ENCODE measurements at regions not wholly inside any gene's neighbourhood (a gene's known extent, or its start where the extent isn't known, plus 50 kb on each side); places are given as distances from the start of the nearest gene placed in this dataset.
A peak's percentile ranks its signal among the peaks of the same experiment; 100 is the strongest.

DNA sequence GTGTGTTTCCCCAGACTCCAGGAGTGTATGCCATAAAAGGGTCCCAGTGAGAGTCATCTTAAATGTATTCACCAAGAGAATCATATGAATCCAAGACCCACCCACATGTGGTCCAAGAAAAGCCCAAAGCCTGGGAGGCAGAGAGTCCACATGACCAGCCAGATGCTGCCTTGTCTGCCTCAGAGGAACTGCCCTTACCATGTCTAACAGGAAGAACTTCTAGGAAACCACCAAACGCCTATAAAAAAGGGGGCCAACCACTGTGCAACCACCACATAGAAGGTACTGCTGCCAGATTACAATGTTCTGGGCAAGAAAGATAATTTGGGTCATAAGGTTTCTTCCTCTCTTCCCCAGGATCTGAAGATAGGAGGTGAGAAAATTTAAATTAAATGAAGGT lies 129.8 kb upstream of the SLC24A2 start:
- H3K4me1 ChIP-seq (ENCODE audit: control insufficient read depth, insufficient read depth, low read length), result no peaks in the 10 kb centered on the region
- POLR2A ChIA-PET, result no interaction called here
- no peak overlapping the region for H3K4me3 ChIP-seq (ENCODE audit: low read depth, low read length)
- H3K27ac ChIP-seq (ENCODE audit: extremely low read depth, low read depth, low read length), result no peak overlapping the region
- H3K9me3 ChIP-seq (ENCODE audit: control insufficient read depth, insufficient read depth, low read depth, low read length), result no peaks in the 10 kb centered on the region
- TF ChIP-seq, protein P1, sequence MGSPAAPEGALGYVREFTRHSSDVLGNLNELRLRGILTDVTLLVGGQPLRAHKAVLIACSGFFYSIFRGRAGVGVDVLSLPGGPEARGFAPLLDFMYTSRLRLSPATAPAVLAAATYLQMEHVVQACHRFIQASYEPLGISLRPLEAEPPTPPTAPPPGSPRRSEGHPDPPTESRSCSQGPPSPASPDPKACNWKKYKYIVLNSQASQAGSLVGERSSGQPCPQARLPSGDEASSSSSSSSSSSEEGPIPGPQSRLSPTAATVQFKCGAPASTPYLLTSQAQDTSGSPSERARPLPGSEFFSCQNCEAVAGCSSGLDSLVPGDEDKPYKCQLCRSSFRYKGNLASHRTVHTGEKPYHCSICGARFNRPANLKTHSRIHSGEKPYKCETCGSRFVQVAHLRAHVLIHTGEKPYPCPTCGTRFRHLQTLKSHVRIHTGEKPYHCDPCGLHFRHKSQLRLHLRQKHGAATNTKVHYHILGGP (tag by site-specific recombination; IDR thresholded peaks at IDR 0.05), result peak; percentile 34; the same call in 1 of the 2 replicates
- TF ChIP-seq, protein P2, sequence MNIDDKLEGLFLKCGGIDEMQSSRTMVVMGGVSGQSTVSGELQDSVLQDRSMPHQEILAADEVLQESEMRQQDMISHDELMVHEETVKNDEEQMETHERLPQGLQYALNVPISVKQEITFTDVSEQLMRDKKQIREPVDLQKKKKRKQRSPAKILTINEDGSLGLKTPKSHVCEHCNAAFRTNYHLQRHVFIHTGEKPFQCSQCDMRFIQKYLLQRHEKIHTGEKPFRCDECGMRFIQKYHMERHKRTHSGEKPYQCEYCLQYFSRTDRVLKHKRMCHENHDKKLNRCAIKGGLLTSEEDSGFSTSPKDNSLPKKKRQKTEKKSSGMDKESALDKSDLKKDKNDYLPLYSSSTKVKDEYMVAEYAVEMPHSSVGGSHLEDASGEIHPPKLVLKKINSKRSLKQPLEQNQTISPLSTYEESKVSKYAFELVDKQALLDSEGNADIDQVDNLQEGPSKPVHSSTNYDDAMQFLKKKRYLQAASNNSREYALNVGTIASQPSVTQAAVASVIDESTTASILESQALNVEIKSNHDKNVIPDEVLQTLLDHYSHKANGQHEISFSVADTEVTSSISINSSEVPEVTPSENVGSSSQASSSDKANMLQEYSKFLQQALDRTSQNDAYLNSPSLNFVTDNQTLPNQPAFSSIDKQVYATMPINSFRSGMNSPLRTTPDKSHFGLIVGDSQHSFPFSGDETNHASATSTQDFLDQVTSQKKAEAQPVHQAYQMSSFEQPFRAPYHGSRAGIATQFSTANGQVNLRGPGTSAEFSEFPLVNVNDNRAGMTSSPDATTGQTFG (tag by site-specific recombination; IDR thresholded peaks at IDR 0.05; ENCODE audit: borderline replicate concordance), result no peak
- no peaks in the 10 kb centered on the region for H3K36me3 ChIP-seq (ENCODE audit: control insufficient read depth in 2 of 2, insufficient read depth in 1 of 2, low read length in 2 of 2)
- CTCF ChIA-PET, result interaction anchor here (0.7 to 0.8 kb wide), 4 partner anchors 401 to 693 kb away, joined by 3 to 6 read pairs (median 6); no protein-coding TSS in a partner anchor

GRCh38 chr9:19914044-19914443 lies 125.2 kb upstream of the SLC24A2 start:
- ChIA-PET CTCF (interaction anchor here (0.6 to 1.0 kb wide), 3 partner anchors 8 to 449 kb away, joined by 3 read pairs; no protein-coding TSS in a partner anchor), POLR2A (no interaction called here)
- TF ChIP-seq SCRT2 (tag by site-specific recombination; IDR thresholded peaks at IDR 0.05) (peak; percentile 70), SCRT1 (tag by site-specific recombination; IDR thresholded peaks at IDR 0.05; ENCODE audit: borderline replicate concordance) (0 out of 2 replicates have a peak, but pooled peaks have one; percentile 19), ZNF302 (tag by site-specific recombination; IDR thresholded peaks at IDR 0.05; ENCODE audit: low read depth) (no peak)

DNA sequence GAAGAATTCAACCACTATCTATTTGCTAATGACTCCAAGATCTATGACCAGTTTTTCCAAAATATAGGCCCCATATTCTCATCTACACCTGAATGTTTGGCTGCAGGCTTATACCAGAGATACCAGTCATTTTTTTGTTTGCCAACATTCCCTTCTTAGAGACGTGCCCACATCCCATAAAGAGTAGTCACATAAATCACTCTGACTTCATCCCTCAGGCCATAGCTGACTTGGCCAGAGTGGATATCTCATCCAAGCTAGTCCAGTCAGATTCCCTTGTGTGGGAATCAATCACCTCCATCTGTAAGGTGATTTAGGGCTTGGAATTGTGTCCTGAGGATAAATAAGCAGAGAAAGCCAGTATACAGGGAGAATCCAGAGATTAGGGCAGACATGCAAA lies 124.3 kb upstream of the SLC24A2 start:
- Histone ChIP-seq H3K4me1 (ENCODE audit: control insufficient read depth, insufficient read depth, low read length) (no peaks in the 10 kb centered on the region), H3K4me3 (ENCODE audit: low read depth, low read length) (no peak overlapping the region), H3K27ac (ENCODE audit: extremely low read depth, low read depth, low read length) (no peak overlapping the region), H3K36me3 (ENCODE audit: control insufficient read depth in 2 of 2, insufficient read depth in 1 of 2, low read length in 2 of 2) (no peaks in the 10 kb centered on the region), H3K9me3 (ENCODE audit: control insufficient read depth, insufficient read depth, low read depth, low read length) (no peaks in the 10 kb centered on the region)
- POLR2A ChIA-PET, result no interaction called here
- TF ChIP-seq MEIS1 (CRISPR knock-in tag; IDR thresholded peaks at IDR 0.05; ENCODE audit: borderline replicate concordance), result peak; percentile 73; the same call in 1 of the 2 replicates
- no peak for TF ChIP-seq ZNF324 (tag by site-specific recombination; IDR thresholded peaks at IDR 0.05)
- CTCF ChIA-PET, result interaction anchor here (0.6 to 1.0 kb wide), 2 partner anchors 9 to 448 kb away, joined by 3 read pairs; no protein-coding TSS in a partner anchor

More at GRCh38 chr9:19914044-19914443, 125.2 kb upstream of the SLC24A2 start:
- no peak overlapping the region for H3K4me3 ChIP-seq (ENCODE audit: low read depth, low read length)
- no peaks in the 10 kb centered on the region for H3K36me3 ChIP-seq (ENCODE audit: control insufficient read depth in 2 of 2, insufficient read depth in 1 of 2, low read length in 2 of 2)
- no peaks in the 10 kb centered on the region for H3K4me1 ChIP-seq (ENCODE audit: control insufficient read depth, insufficient read depth, low read length)
- H3K9me3 ChIP-seq (ENCODE audit: control insufficient read depth, insufficient read depth, low read depth, low read length), result no peaks in the 10 kb centered on the region
- H3K27ac ChIP-seq (ENCODE audit: extremely low read depth, low read depth, low read length), result no peak overlapping the region

DNA sequence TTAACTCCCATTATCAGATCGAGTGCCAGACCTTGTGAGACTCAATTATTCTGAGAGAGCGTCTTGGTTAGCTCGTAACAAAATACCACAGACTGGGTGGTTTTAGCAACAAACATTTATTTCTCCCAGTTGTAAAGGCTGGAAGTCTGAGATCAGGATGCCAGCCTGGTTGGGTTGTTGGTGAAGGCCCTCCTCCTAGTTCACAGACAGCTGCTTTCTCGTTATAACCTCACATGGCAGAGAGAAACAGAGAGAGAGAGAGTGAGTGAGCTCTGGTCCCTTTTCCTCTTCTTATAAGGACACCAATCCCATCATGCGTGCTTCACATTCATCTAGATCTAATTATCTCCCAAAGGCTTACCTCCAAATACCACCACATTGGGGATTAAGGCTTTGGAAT lies 114.2 kb upstream of the SLC24A2 start:
- no peaks in the 10 kb centered on the region for H3K36me3 ChIP-seq (ENCODE audit: control insufficient read depth in 2 of 2, insufficient read depth in 1 of 2, low read length in 2 of 2)
- ChIA-PET POLR2A (no interaction called here), CTCF (interaction anchor here (0.6 kb wide), 1 partner anchor 310 kb away, joined by 10 read pairs; no protein-coding TSS in a partner anchor)
- no peaks in the 10 kb centered on the region for H3K9me3 ChIP-seq (ENCODE audit: control insufficient read depth, insufficient read depth, low read depth, low read length)
- no peak overlapping the region for H3K4me3 ChIP-seq (ENCODE audit: low read depth, low read length)
- no peaks in the 10 kb centered on the region for H3K4me1 ChIP-seq (ENCODE audit: control insufficient read depth, insufficient read depth, low read length)
- no peak overlapping the region for H3K27ac ChIP-seq (ENCODE audit: extremely low read depth, low read depth, low read length)
- TF ChIP-seq ZNF146 (tag by site-specific recombination; IDR thresholded peaks at IDR 0.05) (no peak), ZBTB8A (tag by site-specific recombination; IDR thresholded peaks at IDR 0.05) (no peak), ZFHX2 (tag by site-specific recombination; conservative IDR thresholded peaks at IDR 0.05) (no peak), ZNF610 (tag by site-specific recombination; IDR thresholded peaks at IDR 0.05; ENCODE audit: borderline replicate concordance) (no peak), ZNF555 (tag by site-specific recombination; conservative IDR thresholded peaks at IDR 0.05) (no peak), ZNF501 (tag by site-specific recombination; IDR thresholded peaks at IDR 0.05) (no peak), ZNF747 (tag by site-specific recombination; IDR thresholded peaks at IDR 0.05) (no peak), ZNF18 (tag by site-specific recombination; IDR thresholded peaks at IDR 0.05) (no peak), ZNF16 (tag by site-specific recombination; IDR thresholded peaks at IDR 0.05; ENCODE audit: low read depth) (no peak), ZNF302 (tag by site-specific recombination; IDR thresholded peaks at IDR 0.05; ENCODE audit: low read depth) (no peak), ZBTB7A (tag by site-specific recombination; IDR thresholded peaks at IDR 0.05; ENCODE audit: low read depth) (no peak)
- TF ChIP-seq, protein P3, sequence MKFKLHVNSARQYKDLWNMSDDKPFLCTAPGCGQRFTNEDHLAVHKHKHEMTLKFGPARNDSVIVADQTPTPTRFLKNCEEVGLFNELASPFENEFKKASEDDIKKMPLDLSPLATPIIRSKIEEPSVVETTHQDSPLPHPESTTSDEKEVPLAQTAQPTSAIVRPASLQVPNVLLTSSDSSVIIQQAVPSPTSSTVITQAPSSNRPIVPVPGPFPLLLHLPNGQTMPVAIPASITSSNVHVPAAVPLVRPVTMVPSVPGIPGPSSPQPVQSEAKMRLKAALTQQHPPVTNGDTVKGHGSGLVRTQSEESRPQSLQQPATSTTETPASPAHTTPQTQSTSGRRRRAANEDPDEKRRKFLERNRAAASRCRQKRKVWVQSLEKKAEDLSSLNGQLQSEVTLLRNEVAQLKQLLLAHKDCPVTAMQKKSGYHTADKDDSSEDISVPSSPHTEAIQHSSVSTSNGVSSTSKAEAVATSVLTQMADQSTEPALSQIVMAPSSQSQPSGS (tag by site-specific recombination; IDR thresholded peaks at IDR 0.05; ENCODE audit: low read depth), result no peak
- TF ChIP-seq, protein P4, sequence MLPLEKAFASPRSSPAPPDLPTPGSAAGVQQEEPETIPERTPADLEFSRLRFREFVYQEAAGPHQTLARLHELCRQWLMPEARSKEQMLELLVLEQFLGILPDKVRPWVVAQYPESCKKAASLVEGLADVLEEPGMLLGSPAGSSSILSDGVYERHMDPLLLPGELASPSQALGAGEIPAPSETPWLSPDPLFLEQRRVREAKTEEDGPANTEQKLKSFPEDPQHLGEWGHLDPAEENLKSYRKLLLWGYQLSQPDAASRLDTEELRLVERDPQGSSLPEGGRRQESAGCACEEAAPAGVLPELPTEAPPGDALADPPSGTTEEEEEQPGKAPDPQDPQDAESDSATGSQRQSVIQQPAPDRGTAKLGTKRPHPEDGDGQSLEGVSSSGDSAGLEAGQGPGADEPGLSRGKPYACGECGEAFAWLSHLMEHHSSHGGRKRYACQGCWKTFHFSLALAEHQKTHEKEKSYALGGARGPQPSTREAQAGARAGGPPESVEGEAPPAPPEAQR (tag by site-specific recombination; IDR thresholded peaks at IDR 0.05), result no peak

All from HEK293 (cell line).